Activated CD4-positive, alpha-beta T cell treated with anti-CD3 and anti-CD28 coated beads, Interleukin-2, amount 50 U/mL, for 48 hours (primary cell): ENCODE measurements at regions not wholly inside any gene's neighbourhood (a gene's known extent, or its start where the extent isn't known, plus 50 kb on each side); places are given as distances from the start of the nearest gene placed in this dataset.
"Not testable (repeated sequence)": the region's sequence is repeated elsewhere in the genome, so short reads cannot be mapped to it uniquely, and the experiment has no call there.

Source experiments
- DNase-seq, 2 experiments: peaks; one replicate each; pipeline ENCODE4 v3.0.0-alpha.2; 2020

- peak; percentile 51 to 65 for DNase-seq
These were observed 468.7 kb upstream of the C16orf82 start for GRCh38 chr16:26598061-26598460.

GRCh38 chr16:26598998-26599784 is 467.5 kb upstream of the C16orf82 start:
- DNase-seq, result no peak

GRCh38 chr16:26599785-26600104 is 467.0 kb upstream of the C16orf82 start:
- no peak for DNase-seq

- DNase-seq, result no peak
These were observed 465.4 kb upstream of the C16orf82 start for GRCh38 chr16:26601335-26601734.

GRCh38 chr16:26605626-26606271 is 461.0 kb upstream of the C16orf82 start:
- no peak for DNase-seq

GRCh38 chr16:26606381-26607150 is 460.2 kb upstream of the C16orf82 start:
- DNase-seq, result no peak

GRCh38 chr16:26614237-26614841 is 452.4 kb upstream of the C16orf82 start:
- DNase-seq, result no peak

GRCh38 chr16:26623442-26623841 is 443.3 kb upstream of the C16orf82 start:
- no peak for DNase-seq

- no peak for DNase-seq
These were observed 438.8 kb upstream of the C16orf82 start for GRCh38 chr16:26627958-26628357.

- not testable (repeated sequence) for DNase-seq
These were observed 435.4 kb upstream of the C16orf82 start for GRCh38 chr16:26631365-26631764.

- DNase-seq, result no peak
These were observed 424.6 kb upstream of the C16orf82 start for GRCh38 chr16:26642047-26642664.

- no peak for DNase-seq
These were observed 423.2 kb upstream of the C16orf82 start for GRCh38 chr16:26643519-26643918.

GRCh38 chr16:26644912-26645543 is 421.7 kb upstream of the C16orf82 start:
- no peak for DNase-seq

GRCh38 chr16:26645614-26646013 is 421.1 kb upstream of the C16orf82 start:
- DNase-seq, result peak; percentile 47 to 62

- no peak for DNase-seq
These were observed 418.9 kb upstream of the C16orf82 start for GRCh38 chr16:26647870-26648269.

- DNase-seq, result no peak
These were observed 417.9 kb upstream of the C16orf82 start for GRCh38 chr16:26648851-26649250.

- DNase-seq, result no peak
These were observed 417.2 kb upstream of the C16orf82 start for GRCh38 chr16:26649381-26650045.

- DNase-seq, result no peak
These were observed 415.3 kb upstream of the C16orf82 start for GRCh38 chr16:26651464-26651863.

- DNase-seq, result no peak
These were observed 414.8 kb upstream of the C16orf82 start for GRCh38 chr16:26651884-26652283.

GRCh38 chr16:26658486-26658885 is 408.2 kb upstream of the C16orf82 start:
- no peak for DNase-seq

- DNase-seq, result no peak
These were observed 407.8 kb upstream of the C16orf82 start for GRCh38 chr16:26658915-26659314.

GRCh38 chr16:26664086-26664485 is 402.6 kb upstream of the C16orf82 start:
- no peak for DNase-seq
